MM.1S (cell line): ENCODE measurements at regions not wholly inside any gene's neighbourhood (a gene's known extent, or its start where the extent isn't known, plus 50 kb on each side); places are given as distances from the start of the nearest gene placed in this dataset.
"Not testable (repeated sequence)": the region's sequence is repeated elsewhere in the genome, so short reads cannot be mapped to it uniquely, and the experiment has no call there.

Source experiments
- CTCF ChIP-seq: fragments of 300-600 bp; sonication (generic); IDR thresholded peaks from 2 replicates; pipeline ENCODE4 v1.5.1; 2016; ENCODE audit warnings: antibody characterized with exemption, low read length, mixed read lengths
- EZH2 ChIP-seq: fragments of 300-600 bp; sonication (generic); optimal IDR thresholded peaks from 2 replicates; pipeline ENCODE3; 2017; ENCODE audit warnings: low read depth, mild to moderate bottlenecking, antibody characterized with exemption, low read length, mixed read lengths

GRCh38 chr2:216929338-216929737 is 69.5 kb upstream of the TNP1 start:
- not testable (repeated sequence) for TF ChIP-seq CTCF, EZH2
